Astrocyte of the spinal cord (primary cell): ENCODE measurements at regions not wholly inside any gene's neighbourhood (a gene's known extent, or its start where the extent isn't known, plus 50 kb on each side); places are given as distances from the start of the nearest gene placed in this dataset.

Source experiments
- DNase-seq: peaks from one replicate; pipeline ENCODE4 v3.0.0; 2011; ENCODE audit warnings: low read depth, low spot score
- H3K4me3 ChIP-seq: 2 replicates; pipeline ENCODE4 v1.5.1; 2011; ENCODE audit warnings: low read depth, mild to moderate bottlenecking, low read length, moderate library complexity
- in situ Hi-C: cut with HindIII; loops from 2 replicates; pipeline ENCODE4 v1.10.0; 2017; ENCODE audit warnings: low sequenced_read_pairs
- TF ChIP-seq, protein P1 (sequence below): IDR thresholded peaks from 2 replicates; pipeline ENCODE4 v1.5.1; 2012; ENCODE audit warnings: low read depth, mild to moderate bottlenecking, low read length, inconsistent platforms

DNA sequence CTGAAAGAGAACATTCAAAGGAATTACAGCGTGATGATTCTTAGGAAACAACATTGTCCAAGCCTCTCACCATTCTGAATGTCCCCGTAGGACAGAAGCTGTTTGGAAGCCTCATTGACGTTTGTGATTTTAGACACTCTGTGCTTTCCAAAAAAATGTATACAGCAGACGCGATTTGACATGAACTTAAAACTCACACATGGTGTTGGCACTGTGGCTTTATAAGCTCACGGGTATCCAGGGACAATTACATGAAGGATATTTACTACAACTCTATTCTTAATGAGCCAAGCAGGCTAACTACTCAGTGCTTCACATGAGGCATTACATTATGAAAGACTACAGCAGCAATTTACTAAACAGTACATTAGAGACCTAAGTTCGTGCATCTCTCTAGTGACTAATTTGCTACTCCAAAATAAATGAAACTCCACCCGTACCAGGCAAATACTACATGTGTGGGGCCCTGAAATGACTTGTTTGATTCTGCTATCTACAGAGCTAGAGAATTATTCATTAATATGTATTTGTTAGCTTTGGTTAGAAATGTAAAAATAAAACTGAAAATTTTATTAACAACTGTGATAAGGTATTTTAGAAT lies 620.7 kb downstream of the SPRY1 start:
- no peak overlapping the region for H3K4me3 ChIP-seq
- TF ChIP-seq, protein P1, sequence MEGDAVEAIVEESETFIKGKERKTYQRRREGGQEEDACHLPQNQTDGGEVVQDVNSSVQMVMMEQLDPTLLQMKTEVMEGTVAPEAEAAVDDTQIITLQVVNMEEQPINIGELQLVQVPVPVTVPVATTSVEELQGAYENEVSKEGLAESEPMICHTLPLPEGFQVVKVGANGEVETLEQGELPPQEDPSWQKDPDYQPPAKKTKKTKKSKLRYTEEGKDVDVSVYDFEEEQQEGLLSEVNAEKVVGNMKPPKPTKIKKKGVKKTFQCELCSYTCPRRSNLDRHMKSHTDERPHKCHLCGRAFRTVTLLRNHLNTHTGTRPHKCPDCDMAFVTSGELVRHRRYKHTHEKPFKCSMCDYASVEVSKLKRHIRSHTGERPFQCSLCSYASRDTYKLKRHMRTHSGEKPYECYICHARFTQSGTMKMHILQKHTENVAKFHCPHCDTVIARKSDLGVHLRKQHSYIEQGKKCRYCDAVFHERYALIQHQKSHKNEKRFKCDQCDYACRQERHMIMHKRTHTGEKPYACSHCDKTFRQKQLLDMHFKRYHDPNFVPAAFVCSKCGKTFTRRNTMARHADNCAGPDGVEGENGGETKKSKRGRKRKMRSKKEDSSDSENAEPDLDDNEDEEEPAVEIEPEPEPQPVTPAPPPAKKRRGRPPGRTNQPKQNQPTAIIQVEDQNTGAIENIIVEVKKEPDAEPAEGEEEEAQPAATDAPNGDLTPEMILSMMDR: no peak
- in situ Hi-C loops: no loop called here
- DNase-seq: no peak

DNA sequence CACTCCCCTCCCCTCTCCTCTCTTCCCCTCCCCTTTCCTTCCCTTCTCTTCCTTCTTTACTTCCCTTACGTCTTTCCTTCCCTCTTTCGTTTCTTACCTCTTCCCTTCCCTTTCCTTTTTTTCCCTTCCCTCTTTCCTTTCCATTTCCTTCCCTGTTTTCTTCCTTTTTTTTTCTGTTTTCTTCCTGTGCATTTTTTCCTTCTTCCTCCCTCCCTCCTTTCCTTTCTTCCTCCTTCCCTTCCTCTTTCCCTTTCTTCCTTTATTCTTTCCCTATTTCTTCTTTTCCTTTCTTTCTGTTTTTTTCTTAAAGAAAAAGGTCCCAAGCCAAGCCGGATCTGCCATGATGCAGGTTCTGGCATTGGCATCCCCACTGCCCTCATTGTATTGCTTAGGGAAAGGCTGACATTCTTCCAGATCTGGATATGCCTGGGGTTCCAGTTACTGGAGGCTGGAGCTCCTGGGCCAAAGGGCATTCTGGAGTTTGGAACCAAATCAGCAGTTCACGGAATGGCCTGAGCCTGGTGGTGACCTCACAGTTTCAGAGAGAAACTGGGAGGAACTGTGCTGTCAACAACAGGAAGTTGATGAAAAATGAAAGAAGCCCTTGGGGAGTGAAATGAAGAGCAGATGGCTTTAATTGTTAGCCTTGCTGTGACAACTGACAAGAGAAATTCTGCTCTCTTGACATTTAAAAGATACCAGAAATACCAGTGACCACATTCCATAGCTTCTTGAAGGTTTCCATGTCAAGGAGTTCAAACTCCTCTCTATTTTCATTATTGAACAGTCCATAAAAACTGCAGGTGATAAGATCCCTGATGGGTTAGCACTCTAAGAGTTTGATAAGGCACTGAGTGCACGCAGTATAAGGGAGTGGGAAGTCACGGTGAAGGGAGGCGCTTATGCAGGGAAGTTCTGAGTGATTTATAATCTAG lies 622.1 kb downstream of the SPRY1 start:
- peak; percentile 25 for DNase-seq
- no peak overlapping the region for H3K4me3 ChIP-seq
- TF ChIP-seq, protein P1: no peak
- in situ Hi-C loops: no loop called here

DNA sequence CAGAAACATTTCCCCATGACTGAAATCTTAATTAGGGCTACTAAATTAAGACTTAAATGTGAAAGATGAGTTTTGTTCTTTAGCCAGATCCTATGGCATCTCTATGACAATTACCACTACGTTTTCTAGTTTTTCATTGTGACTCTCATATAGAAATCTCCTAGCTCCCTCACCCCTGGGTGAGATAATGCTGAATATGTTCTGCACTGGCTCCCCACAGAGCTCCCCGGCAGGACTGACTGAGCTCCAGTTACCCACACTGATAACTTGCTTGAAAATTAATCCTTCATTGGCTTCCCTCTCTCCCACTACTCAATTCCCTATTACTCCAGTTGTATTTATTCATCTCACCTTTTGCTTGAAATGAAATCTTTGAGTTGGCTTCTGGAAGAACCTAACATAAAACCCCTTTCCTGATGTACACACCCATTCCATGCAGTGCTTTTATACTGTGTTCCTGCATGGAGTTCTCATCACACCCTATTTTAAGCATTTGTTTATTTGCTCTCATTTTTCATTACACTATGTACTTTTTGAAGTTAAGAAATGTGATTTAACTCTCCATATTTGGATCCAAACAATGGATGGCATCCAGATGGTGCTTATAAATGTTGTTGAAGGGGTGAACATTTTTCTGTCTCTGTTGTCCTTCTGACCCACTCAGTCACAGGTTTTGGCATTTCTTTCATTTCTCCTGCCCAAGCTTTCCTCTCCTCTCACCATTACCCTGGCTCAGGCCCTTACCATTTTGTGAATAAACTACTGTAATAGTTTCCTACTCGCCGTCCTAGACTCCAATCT lies 623.4 kb downstream of the SPRY1 start:
- in situ Hi-C loops: no loop called here
- no peak for DNase-seq
- TF ChIP-seq, protein P1: no peak
- H3K4me3 ChIP-seq: no peak overlapping the region

DNA sequence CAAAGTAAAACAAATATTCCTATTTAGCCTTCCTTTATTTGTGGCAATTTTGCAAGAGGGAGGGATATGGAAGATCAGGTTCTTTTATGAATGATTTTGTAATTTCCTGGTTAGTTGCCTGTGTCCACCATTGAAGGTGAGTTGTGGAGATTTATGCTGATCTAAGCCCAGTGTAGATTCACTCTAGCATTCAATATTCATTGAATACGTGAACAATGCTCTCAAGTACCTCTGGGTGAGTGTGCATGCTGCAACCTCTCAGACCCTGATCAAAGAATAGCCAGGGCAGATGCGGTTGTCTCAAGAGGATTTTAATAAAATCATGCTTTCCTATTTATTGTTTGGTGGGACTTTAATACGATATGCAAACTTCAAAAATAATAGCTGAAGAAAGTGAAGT lies 628.4 kb downstream of the SPRY1 start:
- TF ChIP-seq, protein P1: no peak
- in situ Hi-C loops: no loop called here

DNA sequence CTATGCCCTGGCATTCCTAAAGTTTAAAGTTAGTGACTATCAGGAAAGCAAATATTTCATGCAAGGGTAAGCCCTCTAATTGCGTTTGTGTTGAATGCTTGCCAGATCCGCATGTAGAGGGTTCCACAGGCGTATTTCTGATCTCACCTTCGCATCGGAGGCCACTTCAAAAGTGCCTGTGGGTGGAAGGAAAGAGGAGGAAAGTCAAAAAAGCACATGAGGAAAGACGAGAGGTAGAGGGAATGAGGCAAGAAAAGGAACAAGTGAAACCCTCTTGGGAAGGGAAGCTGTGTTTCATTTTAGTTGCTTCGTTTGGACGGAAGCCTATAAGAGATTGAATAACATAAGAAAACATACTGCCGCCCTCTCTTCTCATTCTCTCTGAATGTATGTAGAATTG lies 628.8 kb downstream of the SPRY1 start:
- in situ Hi-C loops: no loop called here
- peak; percentile 17 for DNase-seq
- no peak overlapping the region for H3K4me3 ChIP-seq
- TF ChIP-seq, protein P1: no peak

More for the DNA sequence above, 628.4 kb downstream of the SPRY1 start:
- DNase-seq: no peak
- no peak overlapping the region for H3K4me3 ChIP-seq

DNA sequence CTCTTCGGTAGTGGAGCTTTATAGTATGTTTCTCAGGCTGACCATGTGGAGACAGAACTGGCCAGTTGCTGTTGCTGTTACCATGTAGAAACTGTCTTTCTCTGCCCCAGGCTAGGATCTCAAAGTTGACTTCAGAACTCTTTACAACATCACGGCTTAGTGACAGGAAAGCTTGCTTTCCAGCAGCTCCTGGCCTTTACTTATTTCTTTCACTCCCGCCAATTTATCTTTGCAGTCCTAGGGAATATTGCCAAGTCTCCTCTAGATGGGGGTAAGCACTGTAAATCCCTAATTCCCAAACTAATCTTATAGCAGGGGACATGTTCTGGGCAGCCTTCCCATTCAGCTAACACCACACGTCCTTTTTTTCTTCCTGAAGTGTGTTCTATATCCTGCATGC lies 631.6 kb downstream of the SPRY1 start:
- no peak overlapping the region for H3K4me3 ChIP-seq
- TF ChIP-seq, protein P1: no peak
- in situ Hi-C loops: no loop called here
- no peak for DNase-seq
